ENCODE measurements at regions not wholly inside any gene's neighbourhood (a gene's known extent, or its start where the extent isn't known, plus 50 kb on each side); places are given as distances from the start of the nearest gene placed in this dataset.

GRCh38 chr13:34720618-34721017 is 221.5 kb upstream of the NBEA start:
- H3K79me2 ChIP-seq (ENCODE audit: control insufficient read depth, insufficient read depth, low read length) = no peaks in the 10 kb centered on the region
- H3K36me3 ChIP-seq (ENCODE audit: control insufficient read depth in 2 of 2, extremely low read depth in 1 of 2, insufficient read depth in 2 of 2, low read length in 2 of 2) = no peaks in the 10 kb centered on the region
- H3K27ac ChIP-seq (ENCODE audit: insufficient read depth, low read depth, low read length) = no peak overlapping the region
- dilution Hi-C loops (cut with MboI; ENCODE audit: extremely low pct_ligation_motif_present, low sequenced_read_pairs) = no loop called here
- BruUV-seq (replicated peaks) = no TSS peak
- intact Hi-C loops (cut with micrococcal nuclease) = no loop called here
- ChIA-PET POLR2A (no interaction called here), CTCF (no interaction called here)
- no peak overlapping the region for H3K9ac ChIP-seq (replicated peaks; ENCODE audit: extremely low read depth, insufficient read depth, low read length)
- H4K20me1 ChIP-seq (replicated peaks; ENCODE audit: control insufficient read depth, extremely low read depth, insufficient read depth, low read length) = no peaks in the 10 kb centered on the region
- H3K27me3 ChIP-seq (ENCODE audit: control insufficient read depth in 2 of 2, insufficient read depth in 2 of 2, low read length in 2 of 2) = no peaks in the 10 kb centered on the region
- no peak overlapping the region for H3K4me3 ChIP-seq (replicated peaks in 1 of 3; ENCODE audit: insufficient read depth in 1 of 3, low read depth in 1 of 3, low read length in 3 of 3)
- H3K9me3 ChIP-seq (replicated peaks; ENCODE audit: control insufficient read depth, insufficient read depth, low read length) = no peaks in the 10 kb centered on the region
- no peak for FAIRE-seq
- no peaks in the 10 kb centered on the region for H3K9me1 ChIP-seq (replicated peaks; ENCODE audit: control insufficient read depth, extremely low read depth, insufficient read depth, low read length)
- no peak for TF ChIP-seq POLR2A (IDR thresholded peaks at IDR 0.05; ENCODE audit: low read depth, low read length)
- TF ChIP-seq JUN (IDR thresholded peaks at IDR 0.05; ENCODE audit: borderline replicate concordance, insufficient read depth, insufficient read length, low read depth) = no peak
- no peak for TF ChIP-seq MYC (IDR thresholded peaks at IDR 0.05; ENCODE audit: low read depth, low read length)
- peaks cover 2% of the 10 kb centered on the region for H3K4me1 ChIP-seq (ENCODE audit: control insufficient read depth, extremely low read depth, insufficient read depth, low read length)
- no peak overlapping the region for H3K4me2 ChIP-seq (ENCODE audit: insufficient read depth, low read length)
- DNase-seq (ENCODE audit: low read depth, low spot score) = no peak
- H2AFZ ChIP-seq (ENCODE audit: low read depth, low read length) = no peak overlapping the region

GRCh38 chr13:34721631-34722595 is 220.2 kb upstream of the NBEA start:
- Histone ChIP-seq H3K4me1 (ENCODE audit: control insufficient read depth, extremely low read depth, insufficient read depth, low read length) (peaks cover 2% of the 10 kb centered on the region), H3K9ac (replicated peaks; ENCODE audit: extremely low read depth, insufficient read depth, low read length) (no peak overlapping the region), H2AFZ (ENCODE audit: low read depth, low read length) (no peak overlapping the region), H3K27ac (ENCODE audit: insufficient read depth, low read depth, low read length) (no peak overlapping the region), H3K36me3 (ENCODE audit: control insufficient read depth in 2 of 2, extremely low read depth in 1 of 2, insufficient read depth in 2 of 2, low read length in 2 of 2) (no peaks in the 10 kb centered on the region), H3K4me2 (ENCODE audit: insufficient read depth, low read length) (no peak overlapping the region), H4K20me1 (replicated peaks; ENCODE audit: control insufficient read depth, extremely low read depth, insufficient read depth, low read length) (no peaks in the 10 kb centered on the region), H3K27me3 (ENCODE audit: control insufficient read depth in 2 of 2, insufficient read depth in 2 of 2, low read length in 2 of 2) (no peaks in the 10 kb centered on the region), H3K79me2 (ENCODE audit: control insufficient read depth, insufficient read depth, low read length) (no peaks in the 10 kb centered on the region), H3K4me3 (replicated peaks in 1 of 3; ENCODE audit: insufficient read depth in 1 of 3, low read depth in 1 of 3, low read length in 3 of 3) (no peak overlapping the region), H3K9me3 (replicated peaks; ENCODE audit: control insufficient read depth, insufficient read depth, low read length) (no peaks in the 10 kb centered on the region), H3K9me1 (replicated peaks; ENCODE audit: control insufficient read depth, extremely low read depth, insufficient read depth, low read length) (no peaks in the 10 kb centered on the region)
- intact Hi-C loops (cut with micrococcal nuclease) = no loop called here
- POLR2A ChIA-PET = no interaction called here
- DNase-seq (ENCODE audit: low read depth, low spot score) (no peak), FAIRE-seq (no peak)
- dilution Hi-C loops (cut with MboI; ENCODE audit: extremely low pct_ligation_motif_present, low sequenced_read_pairs) = no loop called here
- BruUV-seq (replicated peaks) = no TSS peak
- CTCF ChIA-PET = interaction anchor here (1.1 kb wide), 1 partner anchor 12 kb away, joined by 4 read pairs; no protein-coding TSS in a partner anchor
- no peak for TF ChIP-seq POLR2AphosphoS5 (IDR thresholded peaks at IDR 0.05; ENCODE audit: insufficient read depth, low read depth, low read length)
- no peak for TF ChIP-seq POLR2A (IDR thresholded peaks at IDR 0.05; ENCODE audit: low read depth, low read length)
- TF ChIP-seq MAX (IDR thresholded peaks at IDR 0.05; ENCODE audit: insufficient read depth, insufficient read length) = no peak
- TF ChIP-seq CTCF (IDR thresholded peaks at IDR 0.05; ENCODE audit: extremely low read depth in 1 of 2, insufficient read depth in 1 of 2, low read depth in 1 of 2, low read length in 2 of 2) = no peak
- TF ChIP-seq GATA2 (IDR thresholded peaks at IDR 0.05; ENCODE audit: insufficient read depth, insufficient read length, low read depth, low read length) = no peak
- TF ChIP-seq MYC (IDR thresholded peaks at IDR 0.05; ENCODE audit: low read depth, low read length) = no peak
- TF ChIP-seq JUN (IDR thresholded peaks at IDR 0.05; ENCODE audit: borderline replicate concordance, insufficient read depth, insufficient read length, low read depth) = no peak
- TF ChIP-seq EZH2 (IDR thresholded peaks at IDR 0.05; ENCODE audit: borderline replicate concordance, low read depth, low read length, severe bottlenecking) = no peak
- no peak for TF ChIP-seq FOS (IDR thresholded peaks at IDR 0.05; ENCODE audit: borderline replicate concordance, insufficient read depth, low read length)
